K562 (cell line): ENCODE measurements at regions not wholly inside any gene's neighbourhood (a gene's known extent, or its start where the extent isn't known, plus 50 kb on each side); places are given as distances from the start of the nearest gene placed in this dataset.
"Not testable (repeated sequence)": the region's sequence is repeated elsewhere in the genome, so short reads cannot be mapped to it uniquely, and the experiment has no call there.

Source experiments
- ATAC-seq: fragments of 200-7000 bp; cut with Tn5 transposase; 3 replicates; pipeline ENCODE4 v1.9.1; 2020; ENCODE audit warnings: moderate library complexity
- BruUV-seq: library from RNA; stranded (reverse); fragments of 400-500 nt; replicated peaks from 2 replicates; lab custom pipeline; 2021; lab: Mats Ljungman, UMichigan
- CTCF ChIA-PET: fragments of 300-600 bp; formaldehyde crosslinking; extraction: SDS; loops from one replicate; lab custom pipeline; 2021; ENCODE audit warnings: low intra/inter-chr PET ratio; lab: Yijun Ruan, JAX
- POLR2A ChIA-PET: fragments of 300-600, 350-650 bp; sonication (Branson Sonifier 250); formaldehyde crosslinking; extraction: SDS; loops from one replicate; lab custom pipeline; 2021; ENCODE audit warnings: antibody characterized with exemption, inconsistent platforms; lab: Yijun Ruan, JAX
- DNase-seq, 4 experiments: peaks; one replicate each; pipeline versions ENCODE4 v3.0.0 to v3.0.0-alpha.2; 2011 to 2018; ENCODE audit warnings: low spot score in 3 of 4, mixed read lengths in 3 of 4; ENCODE audit errors: extremely low read depth in 1 of 4
- FAIRE-seq: peaks from 2 replicates; lab custom pipeline; 2011; peaks lifted over from hg19 to GRCh38; lab: Jason Lieb, UNC
- H2AFZ ChIP-seq: 2 replicates; pipeline ENCODE4 v1.6.0; 2011; ENCODE audit warnings: low read depth, low read length, control low read depth, inconsistent platforms
- H3K27ac ChIP-seq: fragments of 200-600 bp; 3 replicates; pipeline ENCODE4 v1.8.0; 2011; ENCODE audit warnings: low read depth, mild to moderate bottlenecking, control low read depth, inconsistent platforms, low read length, moderate library complexity, mixed read lengths; ENCODE audit errors: extremely low read depth
- H3K27me3 ChIP-seq, 2 experiments: fragments of 300-600 bp in 1 of 2; 2 replicates in 1 of 2; 3 replicates in 1 of 2; pipeline versions ENCODE4 v1.6.0 to v1.8.0; 2011; ENCODE audit warnings: inconsistent platforms in 2 of 2, low read length in 2 of 2, mild to moderate bottlenecking in 1 of 2, mixed read lengths in 1 of 2, moderate library complexity in 1 of 2; ENCODE audit not compliant: control insufficient read depth in 2 of 2, insufficient read depth in 2 of 2
- H3K36me3 ChIP-seq: fragments of 300-600 bp; 3 replicates; pipeline ENCODE4 v1.8.0; 2011; ENCODE audit warnings: mild to moderate bottlenecking, low read length, inconsistent platforms; ENCODE audit not compliant: control insufficient read depth, insufficient read depth
- H3K4me1 ChIP-seq, 2 experiments: fragments of 200-600 bp in 1 of 2; replicated peaks in 1 of 2; 2 replicates in 1 of 2; 3 replicates in 1 of 2; pipeline versions ENCODE4 v1.5.1 to v1.8.0; 2011; ENCODE audit warnings: inconsistent platforms in 2 of 2, low read length in 2 of 2, mild to moderate bottlenecking in 1 of 2, mixed read lengths in 1 of 2, moderate library complexity in 1 of 2; ENCODE audit not compliant: control insufficient read depth in 2 of 2, insufficient read depth in 2 of 2
- H3K4me2 ChIP-seq: 2 replicates; pipeline ENCODE4 v1.6.1; 2011; ENCODE audit warnings: low read length, control low read depth, inconsistent platforms, mixed read lengths; ENCODE audit not compliant: insufficient read depth
- H3K4me3 ChIP-seq: fragments of 200-600 bp; sonication (generic), shearing (Covaris generic); 2 replicates; pipeline ENCODE4 v1.5.1; 2016; ENCODE audit warnings: control low read depth, inconsistent platforms
- H3K79me2 ChIP-seq: fragments of 200-600 bp; 3 replicates; pipeline ENCODE4 v1.8.0; 2011; ENCODE audit warnings: low read length, inconsistent platforms; ENCODE audit not compliant: control insufficient read depth, insufficient read depth
- H3K9ac ChIP-seq, 2 experiments: 2 replicates each; pipeline versions ENCODE4 v1.6.0 to v1.6.1; 2011; ENCODE audit warnings: low read depth in 2 of 2, low read length in 2 of 2, control low read depth in 1 of 2, inconsistent platforms in 1 of 2, mild to moderate bottlenecking in 1 of 2, mixed read lengths in 1 of 2; ENCODE audit not compliant: insufficient read depth in 1 of 2
- H3K9me1 ChIP-seq: one replicate; pipeline ENCODE4 v1.6.0; 2011; ENCODE audit warnings: inconsistent platforms, mild to moderate bottlenecking, low read length, moderate library complexity; ENCODE audit not compliant: control insufficient read depth, insufficient read depth
- H3K9me3 ChIP-seq: replicated peaks from 2 replicates; pipeline ENCODE4 v1.5.1; 2011; ENCODE audit warnings: low read depth, low read length, inconsistent platforms; ENCODE audit not compliant: control insufficient read depth, insufficient read depth
- H4K20me1 ChIP-seq: replicated peaks from 2 replicates; pipeline ENCODE4 v1.6.1; 2011; ENCODE audit warnings: low read length, inconsistent platforms, mixed read lengths; ENCODE audit not compliant: control insufficient read depth, insufficient read depth
- C11orf30 ChIP-seq: fragments of 450-650 bp; IDR thresholded peaks from 2 replicates; pipeline ENCODE4 v1.6.1; 2016; ENCODE audit warnings: low read depth, mild to moderate bottlenecking
- CSDE1 ChIP-seq, 2 experiments: fragments of 450-650 bp; IDR thresholded peaks; 2 replicates each; pipeline ENCODE4 v1.6.1; 2016; ENCODE audit warnings: mild to moderate bottlenecking in 1 of 2
- KLF10 ChIP-seq: fragments of 250-450 bp; sonication (Bioruptor Pico); IDR thresholded peaks from 2 replicates; pipeline ENCODE4 v1.6.1; 2021; ENCODE audit warnings: matching md5 sums
- PTBP1 ChIP-seq: fragments of 200-400 bp; formaldehyde crosslinking; IDR thresholded peaks from 2 replicates; pipeline ENCODE4 v1.6.1; 2017; ENCODE audit warnings: low read depth, low read length
- SRSF1 ChIP-seq: fragments of 200-400 bp; formaldehyde crosslinking; IDR thresholded peaks from 2 replicates; pipeline ENCODE4 v1.6.1; 2017; ENCODE audit warnings: mild to moderate bottlenecking, low read depth, low read length, moderate library complexity
- SUPT5H ChIP-seq: fragments of 450-650 bp; IDR thresholded peaks from 2 replicates; pipeline ENCODE4 v1.6.1; 2016
- ZBED1 ChIP-seq: IDR thresholded peaks from 2 replicates; pipeline ENCODE4 v1.6.1; 2014
- ZNF280B ChIP-seq: fragments of 250-450 bp; sonication (Bioruptor Pico); IDR thresholded peaks from 2 replicates; pipeline ENCODE4 v1.5.1; 2021; ENCODE audit warnings: mild to moderate bottlenecking
- ZNF512 ChIP-seq: IDR thresholded peaks from 2 replicates; pipeline ENCODE4 v1.6.1; 2016; ENCODE audit warnings: missing genetic modification characterization, missing compliant biosample characterization
- ZNF695 ChIP-seq: fragments of 450-650 bp; formaldehyde crosslinking; IDR thresholded peaks from 2 replicates; pipeline ENCODE4 v1.4.0; 2020; ENCODE audit warnings: mild to moderate bottlenecking, moderate library complexity
- WGBS: fragments of 100-300 bp; shearing (Covaris generic); methylation state at CpG from one replicate; pipeline ENCODE4 v1.1.6; 2016; ENCODE audit warnings: low coverage, mixed read lengths; ENCODE audit not compliant: insufficient coverage; ENCODE audit errors: missing lambda C conversion rate; 5-methylcytosine and 5-hydroxymethylcytosine counted together
- in situ Hi-C: fragments of 300-500 bp; cut with MboI; formaldehyde crosslinking; loops from 4 replicates; pipeline ENCODE4 v1.15.0; 2018; ENCODE audit warnings: inconsistent platforms, mixed read lengths
- intact Hi-C: fragments of 100-400 bp; cut with micrococcal nuclease; formaldehyde crosslinking; loops from 2 replicates; pipeline ENCODE4 v1.14.2; 2022
- TF ChIP-seq, protein P1 (sequence below): fragments of 250-450 bp; sonication (Bioruptor Pico); IDR thresholded peaks from 2 replicates; pipeline ENCODE4 v1.8.0; 2022; ENCODE audit warnings: inconsistent platforms

DNA sequence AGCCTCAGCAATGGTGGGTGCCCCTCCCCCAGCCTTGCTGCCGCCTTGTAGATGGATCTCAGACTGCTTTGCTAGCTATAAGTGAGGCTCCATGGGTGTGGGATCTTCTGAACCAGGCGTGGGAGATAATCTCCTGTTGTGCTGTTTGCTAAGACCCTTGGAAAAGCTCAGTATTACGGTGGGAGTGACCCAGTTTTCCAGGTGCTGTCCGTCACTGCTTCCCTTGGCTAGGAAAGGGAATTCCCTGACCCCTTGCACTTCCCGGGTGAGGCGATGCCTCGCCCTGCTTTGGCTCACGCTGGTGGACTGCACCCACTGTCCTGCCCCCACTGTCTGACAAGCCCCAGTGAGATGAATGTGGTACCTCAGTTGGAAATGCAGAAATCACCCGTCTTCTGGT lies 411.2 kb downstream of the RAB38 start:
- CTCF ChIA-PET, H3K4me1 ChIP-seq, POLR2A ChIA-PET, H3K9me3 ChIP-seq, H3K9ac ChIP-seq, H3K79me2 ChIP-seq, H2AFZ ChIP-seq, H3K4me2 ChIP-seq, BruUV-seq, in situ Hi-C loops, H3K27ac ChIP-seq, FAIRE-seq, H3K9me1 ChIP-seq, intact Hi-C loops, H3K4me3 ChIP-seq, H4K20me1 ChIP-seq, DNase-seq, ATAC-seq, H3K27me3 ChIP-seq, H3K36me3 ChIP-seq: not testable (repeated sequence)
- WGBS: 0% methylated on average over 9 of the region's 9 CpGs

- no peak overlapping the region for H3K4me2 ChIP-seq
- H3K27me3 ChIP-seq: no peaks in the 10 kb centered on the region
- intact Hi-C loops: no loop called here
- FAIRE-seq (no peak), ATAC-seq (no peak), DNase-seq (no peak)
- H3K4me1 ChIP-seq: no peaks in the 10 kb centered on the region
- no peaks in the 10 kb centered on the region for H3K79me2 ChIP-seq
- WGBS: 0% methylated on average over 1 of the region's 1 CpG
- no peak overlapping the region for H3K27ac ChIP-seq
- no peaks in the 10 kb centered on the region for H4K20me1 ChIP-seq
- ChIA-PET CTCF (no interaction called here), POLR2A (no interaction called here)
- no TSS peak for BruUV-seq
- no peaks in the 10 kb centered on the region for H3K36me3 ChIP-seq
- H2AFZ ChIP-seq: no peak overlapping the region
- H3K9me3 ChIP-seq: no peaks in the 10 kb centered on the region
- H3K9ac ChIP-seq: no peak overlapping the region
- in situ Hi-C loops: no loop called here
- H3K4me3 ChIP-seq: no peak overlapping the region
- no peak for TF ChIP-seq ZNF695 (CRISPR knock-in tag)
- TF ChIP-seq, protein P1, sequence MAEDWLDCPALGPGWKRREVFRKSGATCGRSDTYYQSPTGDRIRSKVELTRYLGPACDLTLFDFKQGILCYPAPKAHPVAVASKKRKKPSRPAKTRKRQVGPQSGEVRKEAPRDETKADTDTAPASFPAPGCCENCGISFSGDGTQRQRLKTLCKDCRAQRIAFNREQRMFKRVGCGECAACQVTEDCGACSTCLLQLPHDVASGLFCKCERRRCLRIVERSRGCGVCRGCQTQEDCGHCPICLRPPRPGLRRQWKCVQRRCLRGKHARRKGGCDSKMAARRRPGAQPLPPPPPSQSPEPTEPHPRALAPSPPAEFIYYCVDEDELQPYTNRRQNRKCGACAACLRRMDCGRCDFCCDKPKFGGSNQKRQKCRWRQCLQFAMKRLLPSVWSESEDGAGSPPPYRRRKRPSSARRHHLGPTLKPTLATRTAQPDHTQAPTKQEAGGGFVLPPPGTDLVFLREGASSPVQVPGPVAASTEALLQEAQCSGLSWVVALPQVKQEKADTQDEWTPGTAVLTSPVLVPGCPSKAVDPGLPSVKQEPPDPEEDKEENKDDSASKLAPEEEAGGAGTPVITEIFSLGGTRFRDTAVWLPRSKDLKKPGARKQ (CRISPR knock-in tag): no peak
- no peak for TF ChIP-seq ZNF512
- TF ChIP-seq C11orf30: no peak
- no peak for TF ChIP-seq SUPT5H
- TF ChIP-seq KLF10 (CRISPR knock-in tag): no peak
- no peak for TF ChIP-seq SRSF1
- TF ChIP-seq ZBED1: no peak
- TF ChIP-seq ZNF280B (CRISPR knock-in tag): no peak
- TF ChIP-seq CSDE1 (IDR thresholded peaks at IDR 0.05): no peak
- TF ChIP-seq PTBP1: no peak
- H3K9me1 ChIP-seq: no peaks in the 10 kb centered on the region
Measured at GRCh38 chr11:87754685-87755084, 420.6 kb downstream of the RAB38 start.
